HUES6 (cell line): ENCODE measurements at regions not wholly inside any gene's neighbourhood (a gene's known extent, or its start where the extent isn't known, plus 50 kb on each side); places are given as distances from the start of the nearest gene placed in this dataset.

Source experiments
- H3K27ac ChIP-seq: 2 replicates; pipeline ENCODE4 v1.7.0; 2013; ENCODE audit warnings: low read depth, mild to moderate bottlenecking, low read length, inconsistent platforms
- H3K27me3 ChIP-seq: 2 replicates; pipeline ENCODE4 v1.6.1; 2013; ENCODE audit warnings: low read length; ENCODE audit not compliant: control insufficient read depth, insufficient read depth
- H3K36me3 ChIP-seq: 2 replicates; pipeline ENCODE4 v1.6.1; 2013; ENCODE audit warnings: low read length; ENCODE audit not compliant: control insufficient read depth, insufficient read depth
- H3K4me1 ChIP-seq: 2 replicates; pipeline ENCODE4 v1.6.1; 2013; ENCODE audit warnings: low read length; ENCODE audit not compliant: control insufficient read depth, insufficient read depth
- H3K4me3 ChIP-seq: 2 replicates; pipeline ENCODE4 v1.5.1; 2013; ENCODE audit warnings: low read depth, low read length
- H3K9ac ChIP-seq: one replicate; pipeline ENCODE4 v1.6.1; 2013; ENCODE audit warnings: mild to moderate bottlenecking, low read length
- H3K9me3 ChIP-seq: 2 replicates; pipeline ENCODE4 v1.6.1; 2013; ENCODE audit warnings: low read depth, low read length; ENCODE audit not compliant: control insufficient read depth, insufficient read depth

DNA sequence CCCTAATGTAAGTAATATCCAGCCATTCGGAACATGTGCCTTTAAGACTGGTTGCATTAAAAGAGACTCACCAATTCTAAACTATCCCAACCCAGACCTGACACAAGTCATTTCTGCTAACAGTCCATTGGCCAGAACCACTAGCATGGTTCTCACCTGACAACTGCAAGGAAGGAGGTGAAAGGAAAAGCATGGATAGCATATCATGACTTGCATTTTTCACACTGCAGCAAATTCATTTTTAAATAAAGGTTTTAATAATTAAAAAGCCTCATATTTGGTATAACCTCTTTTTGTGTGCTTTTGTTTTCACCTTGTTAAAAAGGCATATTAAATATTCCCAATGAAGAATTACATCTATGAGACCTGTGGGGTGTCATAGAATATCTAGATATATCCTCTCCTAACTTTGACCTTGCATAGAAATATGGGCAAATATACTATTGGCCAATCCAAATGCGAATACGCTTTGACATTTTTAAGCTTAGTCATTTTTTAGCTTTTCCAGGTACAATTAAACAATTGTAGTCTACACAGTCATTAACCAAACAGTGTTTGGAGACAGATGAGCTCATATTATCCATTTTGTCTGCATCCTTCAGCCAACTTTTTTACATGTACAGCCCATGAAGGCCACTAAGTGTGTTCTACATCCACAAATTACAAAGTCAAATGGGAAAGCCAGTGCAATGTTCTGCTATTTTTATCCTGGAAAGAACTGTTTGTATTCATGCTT, 295.3 kb downstream of the PDGFC start:
- no peaks in the 10 kb centered on the region for H3K36me3 ChIP-seq
- H3K9me3 ChIP-seq, result no peaks in the 10 kb centered on the region
- no peak overlapping the region for H3K9ac ChIP-seq
- H3K27ac ChIP-seq, result no peak overlapping the region
- H3K27me3 ChIP-seq, result no peaks in the 10 kb centered on the region
- no peak overlapping the region for H3K4me3 ChIP-seq
- peaks cover 7% of the 10 kb centered on the region; the same call in 1 of the 2 replicates for H3K4me1 ChIP-seq

DNA sequence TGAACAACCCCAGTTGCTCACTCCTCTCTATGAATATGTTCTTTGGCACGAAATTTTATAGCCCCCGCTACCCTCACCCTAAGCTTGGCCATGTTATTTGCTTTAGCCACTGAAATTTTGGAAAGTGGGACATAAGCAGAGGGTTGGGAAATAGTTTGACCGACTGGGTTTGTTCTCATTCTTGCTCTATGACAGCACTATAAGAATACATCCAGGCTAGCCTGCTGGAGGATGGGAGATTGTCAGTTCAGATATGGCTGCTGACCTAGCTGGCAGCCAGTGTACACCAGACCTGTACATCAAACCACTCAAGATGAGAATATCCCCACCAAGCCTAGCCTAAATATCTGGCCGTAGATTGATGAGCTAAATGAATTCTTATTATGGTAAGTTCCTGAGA, 298.1 kb downstream of the PDGFC start:
- Histone ChIP-seq H3K27ac (no peak overlapping the region), H3K36me3 (no peaks in the 10 kb centered on the region), H3K4me1 (peaks cover 7% of the 10 kb centered on the region; the same call in 1 of the 2 replicates), H3K9ac (no peak overlapping the region), H3K4me3 (no peak overlapping the region), H3K9me3 (no peaks in the 10 kb centered on the region), H3K27me3 (no peaks in the 10 kb centered on the region)

DNA sequence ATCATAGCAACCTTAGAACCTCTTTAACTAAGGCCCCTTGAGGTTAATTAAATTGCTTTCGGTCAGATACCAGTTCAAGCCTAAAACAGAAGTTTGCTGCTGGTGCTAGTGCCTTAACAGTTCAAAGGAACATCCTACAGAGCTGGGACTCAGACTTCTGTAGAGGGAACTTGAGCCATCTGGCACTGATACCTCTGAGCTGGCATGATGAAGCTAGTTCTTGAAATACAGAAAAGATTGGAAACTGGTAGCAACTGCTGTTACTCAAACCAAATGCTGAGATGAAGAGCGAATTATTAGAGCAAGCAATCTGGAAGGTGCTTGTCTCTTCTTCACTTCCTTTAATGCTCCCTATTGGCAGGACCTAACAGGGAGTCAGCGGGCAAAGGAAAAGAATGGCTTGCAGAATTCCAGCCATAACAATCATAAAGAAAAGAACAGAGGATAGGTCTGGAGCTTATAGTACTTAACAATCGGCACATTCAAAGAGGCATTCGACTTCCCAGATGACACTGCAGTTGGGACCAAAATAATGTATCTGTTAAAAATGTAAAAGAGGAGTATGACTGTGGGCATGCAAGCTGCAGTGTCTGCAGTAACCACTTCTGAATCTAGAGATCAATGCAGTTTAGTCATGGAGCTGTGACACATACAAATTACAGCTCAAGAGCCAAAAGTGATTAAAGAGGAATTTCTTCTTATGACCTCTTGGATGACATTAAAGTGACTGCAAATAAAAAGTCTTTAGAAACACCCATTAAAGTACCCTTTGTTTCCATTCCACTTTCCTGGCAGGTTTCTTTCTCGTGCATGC, 298.9 kb downstream of the PDGFC start:
- no peaks in the 10 kb centered on the region for H3K36me3 ChIP-seq
- H3K4me1 ChIP-seq, result peaks cover 7% of the 10 kb centered on the region; the same call in 1 of the 2 replicates
- no peaks in the 10 kb centered on the region for H3K9me3 ChIP-seq
- H3K9ac ChIP-seq, result no peak overlapping the region
- no peaks in the 10 kb centered on the region for H3K27me3 ChIP-seq
- H3K4me3 ChIP-seq, result no peak overlapping the region
- H3K27ac ChIP-seq, result no peak overlapping the region

DNA sequence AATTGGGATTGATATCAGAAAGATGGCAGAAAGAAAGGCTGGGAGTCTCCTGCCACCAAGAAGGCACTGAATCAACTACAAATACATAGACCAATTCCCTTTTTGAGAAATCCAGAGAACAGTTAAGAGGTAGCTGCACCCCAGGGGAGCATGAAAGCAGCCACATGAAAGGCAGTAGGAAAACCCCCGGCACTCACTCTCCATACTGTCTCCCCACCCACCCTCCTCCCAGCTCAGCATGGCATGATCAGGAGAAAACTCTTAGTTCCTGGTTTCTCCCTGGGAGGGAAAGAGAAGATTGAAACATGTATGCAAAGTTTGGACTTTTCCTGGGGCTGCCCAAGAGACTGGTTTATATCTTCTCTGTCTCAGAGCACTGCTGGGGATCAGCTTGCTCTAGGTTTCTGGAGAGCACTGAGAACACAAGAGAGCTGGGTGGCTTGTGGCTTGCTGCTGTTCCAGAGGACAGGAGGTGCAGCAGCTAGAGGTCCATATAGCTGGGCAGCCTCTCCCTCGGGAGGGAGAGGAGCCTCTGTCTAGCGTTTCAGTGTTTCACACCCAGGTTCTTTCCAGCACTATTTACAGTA, 305.7 kb downstream of the PDGFC start:
- H3K9ac ChIP-seq, result no peak overlapping the region
- peaks cover 5% of the 10 kb centered on the region; the same call in 1 of the 2 replicates for H3K4me1 ChIP-seq
- no peak overlapping the region for H3K4me3 ChIP-seq
- no peaks in the 10 kb centered on the region for H3K27me3 ChIP-seq
- no peak overlapping the region for H3K27ac ChIP-seq
- no peaks in the 10 kb centered on the region for H3K36me3 ChIP-seq
- H3K9me3 ChIP-seq, result no peaks in the 10 kb centered on the region

DNA sequence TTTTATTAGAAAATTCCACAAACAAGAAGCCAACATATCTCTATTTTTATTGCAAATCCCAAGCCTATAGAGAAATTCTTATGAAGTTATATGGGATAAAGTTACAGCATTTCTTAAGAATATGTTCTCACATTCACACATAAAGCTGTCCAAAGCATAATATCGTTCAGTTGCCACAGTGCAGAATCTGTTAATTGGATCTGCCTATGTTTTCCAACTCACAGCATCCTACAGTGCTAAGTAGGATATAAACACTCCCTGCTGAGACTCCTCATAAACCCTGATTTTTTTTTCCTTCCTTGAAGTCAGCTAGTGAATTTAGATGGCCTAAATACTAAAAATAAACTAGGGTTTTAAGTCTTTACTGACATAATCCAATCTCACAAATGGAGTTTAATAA, 307.9 kb downstream of the PDGFC start:
- no peak overlapping the region for H3K27ac ChIP-seq
- no peaks in the 10 kb centered on the region for H3K9me3 ChIP-seq
- H3K36me3 ChIP-seq, result no peaks in the 10 kb centered on the region
- no peak overlapping the region for H3K4me3 ChIP-seq
- no peak overlapping the region for H3K9ac ChIP-seq
- H3K4me1 ChIP-seq, result peaks cover 5% of the 10 kb centered on the region; the same call in 1 of the 2 replicates
- H3K27me3 ChIP-seq, result no peaks in the 10 kb centered on the region

DNA sequence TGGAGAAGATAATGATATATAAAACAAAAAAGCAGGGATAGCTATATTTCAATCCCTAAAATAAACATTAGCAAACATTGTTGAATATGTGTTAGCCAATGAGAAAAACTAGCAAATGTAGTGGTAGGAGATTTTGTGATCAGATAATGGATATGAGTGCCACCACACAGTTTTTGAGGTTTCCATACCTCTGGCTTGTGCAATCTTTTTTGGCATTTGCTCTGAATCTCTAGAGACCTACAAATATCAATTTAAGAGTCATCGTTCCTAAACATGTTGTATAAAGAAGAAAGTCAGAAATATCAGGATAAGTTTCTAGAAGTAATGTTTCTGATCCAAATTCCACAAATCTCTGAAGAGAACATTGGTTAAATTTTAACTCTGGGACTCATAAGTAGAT, 308.7 kb downstream of the PDGFC start:
- no peaks in the 10 kb centered on the region for H3K9me3 ChIP-seq
- peaks cover 5% of the 10 kb centered on the region; the same call in 1 of the 2 replicates for H3K4me1 ChIP-seq
- no peaks in the 10 kb centered on the region for H3K27me3 ChIP-seq
- H3K9ac ChIP-seq, result no peak overlapping the region
- H3K4me3 ChIP-seq, result no peak overlapping the region
- no peaks in the 10 kb centered on the region for H3K36me3 ChIP-seq
- H3K27ac ChIP-seq, result no peak overlapping the region

DNA sequence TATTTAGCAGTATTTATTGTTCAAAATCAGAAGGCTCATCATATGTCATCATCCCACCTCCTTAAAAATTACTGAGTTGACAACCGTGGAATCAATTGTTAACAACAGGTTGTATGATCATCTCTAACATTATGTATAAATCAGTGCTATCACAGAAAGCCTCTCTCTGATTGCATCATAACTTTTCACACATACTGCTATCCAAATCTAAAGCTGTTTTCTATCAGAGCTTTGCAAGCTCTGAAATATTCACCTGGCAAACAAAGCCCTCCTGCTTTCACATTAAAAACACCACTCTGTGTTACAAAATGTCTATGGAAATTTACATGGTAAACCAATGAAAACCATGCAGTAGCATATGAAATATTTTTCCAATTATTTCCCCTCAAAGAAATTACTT, 310.0 kb downstream of the PDGFC start:
- H3K4me1 ChIP-seq, result peaks cover 5% of the 10 kb centered on the region; the same call in 1 of the 2 replicates
- no peak overlapping the region for H3K9ac ChIP-seq
- H3K27ac ChIP-seq, result no peak overlapping the region
- no peaks in the 10 kb centered on the region for H3K9me3 ChIP-seq
- no peaks in the 10 kb centered on the region for H3K36me3 ChIP-seq
- H3K27me3 ChIP-seq, result no peaks in the 10 kb centered on the region
- H3K4me3 ChIP-seq, result no peak overlapping the region

DNA sequence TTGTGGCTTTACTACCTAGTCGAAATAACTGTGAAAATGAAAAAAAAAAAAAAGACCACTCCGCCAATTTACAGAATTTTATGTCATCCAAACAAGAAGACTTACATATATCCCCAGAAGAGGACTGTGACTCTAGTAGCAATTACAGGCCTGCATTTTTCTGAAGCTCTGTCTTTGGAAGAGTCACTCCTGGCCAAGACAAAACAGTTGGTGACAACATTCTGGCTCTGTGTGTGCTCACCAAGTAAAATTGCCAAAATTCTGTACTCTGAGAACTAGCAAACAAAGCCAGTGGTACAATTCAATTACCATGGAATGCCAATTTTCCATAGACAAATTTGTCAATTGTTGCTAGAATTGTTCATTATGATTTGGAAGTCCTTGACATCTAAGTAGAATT, 311.1 kb downstream of the PDGFC start:
- H3K27ac ChIP-seq, result no peak overlapping the region
- H3K9ac ChIP-seq, result no peak overlapping the region
- no peaks in the 10 kb centered on the region for H3K4me1 ChIP-seq
- H3K4me3 ChIP-seq, result no peak overlapping the region
- no peaks in the 10 kb centered on the region for H3K9me3 ChIP-seq
- H3K27me3 ChIP-seq, result no peaks in the 10 kb centered on the region
- H3K36me3 ChIP-seq, result no peaks in the 10 kb centered on the region

DNA sequence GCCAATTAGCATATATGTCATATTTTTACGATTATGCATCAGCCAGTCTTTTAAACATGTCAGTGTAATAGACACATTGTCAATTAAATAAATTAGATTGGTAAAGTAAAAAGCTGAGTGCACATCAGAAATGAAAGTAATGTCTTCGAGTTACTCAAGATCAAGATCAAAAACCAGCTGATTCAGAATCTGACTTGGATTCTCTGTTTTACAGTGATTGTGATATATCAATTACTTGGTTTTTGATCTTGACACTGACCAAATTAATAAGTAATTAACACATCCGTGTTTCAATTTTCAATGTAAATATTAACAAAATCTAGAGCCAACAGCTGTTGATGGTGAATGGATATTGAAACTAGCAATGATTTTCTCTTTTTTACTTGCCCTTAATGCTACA, 311.6 kb downstream of the PDGFC start:
- H3K27ac ChIP-seq, result no peak overlapping the region
- no peaks in the 10 kb centered on the region for H3K4me1 ChIP-seq
- H3K4me3 ChIP-seq, result no peak overlapping the region
- H3K9ac ChIP-seq, result no peak overlapping the region
- H3K27me3 ChIP-seq, result no peaks in the 10 kb centered on the region
- H3K9me3 ChIP-seq, result no peaks in the 10 kb centered on the region
- no peaks in the 10 kb centered on the region for H3K36me3 ChIP-seq

DNA sequence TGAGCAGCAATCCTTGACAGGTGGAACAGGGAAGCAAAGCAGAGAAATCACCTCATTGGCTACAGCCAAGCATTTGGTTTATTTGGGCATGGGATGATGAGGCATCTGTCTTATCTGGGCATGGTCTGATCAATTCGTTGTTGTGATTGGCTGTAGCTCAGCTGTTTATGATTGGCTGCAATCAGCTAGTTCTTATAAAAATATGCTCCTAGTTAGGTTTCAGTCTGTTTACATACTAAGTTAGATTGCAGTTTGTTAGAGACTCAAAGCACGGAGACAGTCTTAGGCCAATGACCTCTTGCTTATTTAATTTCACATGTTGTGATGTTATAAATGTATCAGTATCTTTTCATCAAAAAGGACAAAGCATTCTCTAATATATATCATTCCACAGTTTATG, 312.0 kb downstream of the PDGFC start:
- Histone ChIP-seq H3K27me3 (no peaks in the 10 kb centered on the region), H3K9ac (no peak overlapping the region), H3K27ac (no peak overlapping the region), H3K4me1 (no peaks in the 10 kb centered on the region), H3K9me3 (no peaks in the 10 kb centered on the region), H3K36me3 (no peaks in the 10 kb centered on the region), H3K4me3 (no peak overlapping the region)

DNA sequence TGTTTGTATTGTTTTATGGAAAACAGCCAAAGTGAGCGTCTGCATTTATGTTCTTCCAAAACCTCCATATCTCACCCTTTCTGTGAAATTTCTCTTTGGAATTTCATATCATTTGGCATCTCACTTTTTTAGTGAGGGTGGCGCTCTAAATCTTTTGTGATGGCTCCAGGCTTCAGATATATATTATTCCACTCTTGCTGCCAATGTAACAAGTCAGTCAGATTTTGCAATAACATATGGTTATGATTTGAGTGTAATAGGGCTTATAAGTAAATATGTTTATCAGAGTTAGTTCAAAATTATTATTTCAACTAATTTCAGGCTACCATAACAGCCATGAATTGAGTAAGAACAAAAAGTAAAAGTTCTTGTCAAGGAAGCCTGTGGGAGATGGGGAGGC, 314.7 kb downstream of the PDGFC start:
- Histone ChIP-seq H3K4me3 (no peak overlapping the region), H3K27me3 (no peaks in the 10 kb centered on the region), H3K27ac (no peak overlapping the region), H3K9ac (no peak overlapping the region), H3K9me3 (peaks cover 8% of the 10 kb centered on the region; the same call in 1 of the 2 replicates), H3K4me1 (no peaks in the 10 kb centered on the region), H3K36me3 (no peaks in the 10 kb centered on the region)
